ENCODE measurements at regions not wholly inside any gene's neighbourhood (a gene's known extent, or its start where the extent isn't known, plus 50 kb on each side); places are given as distances from the start of the nearest gene placed in this dataset.
A peak's percentile ranks its signal among the peaks of the same experiment; 100 is the strongest.
"Not testable (repeated sequence)": the region's sequence is repeated elsewhere in the genome, so short reads cannot be mapped to it uniquely, and the experiment has no call there.

DNA sequence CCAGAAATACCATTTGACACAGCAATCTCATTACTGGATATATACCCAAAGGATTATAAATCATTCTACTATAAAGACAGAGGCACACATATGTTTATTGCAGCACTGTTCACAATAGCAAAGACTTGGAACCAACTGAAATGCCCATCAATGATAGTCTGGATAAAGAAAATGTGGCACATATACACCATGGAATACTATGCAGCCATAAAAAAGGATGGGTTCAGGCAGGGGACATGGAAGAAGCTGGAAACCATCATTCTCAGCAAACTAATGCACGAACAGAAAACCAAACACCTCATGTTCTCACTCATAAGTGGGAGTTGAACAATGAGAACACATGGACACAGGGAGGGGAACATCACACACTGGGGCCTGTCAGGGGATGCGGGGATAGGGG, 147.0 kb upstream of the GRIP1 start:
- not testable (repeated sequence) for DNase-seq (ENCODE audit: low spot score)

DNA sequence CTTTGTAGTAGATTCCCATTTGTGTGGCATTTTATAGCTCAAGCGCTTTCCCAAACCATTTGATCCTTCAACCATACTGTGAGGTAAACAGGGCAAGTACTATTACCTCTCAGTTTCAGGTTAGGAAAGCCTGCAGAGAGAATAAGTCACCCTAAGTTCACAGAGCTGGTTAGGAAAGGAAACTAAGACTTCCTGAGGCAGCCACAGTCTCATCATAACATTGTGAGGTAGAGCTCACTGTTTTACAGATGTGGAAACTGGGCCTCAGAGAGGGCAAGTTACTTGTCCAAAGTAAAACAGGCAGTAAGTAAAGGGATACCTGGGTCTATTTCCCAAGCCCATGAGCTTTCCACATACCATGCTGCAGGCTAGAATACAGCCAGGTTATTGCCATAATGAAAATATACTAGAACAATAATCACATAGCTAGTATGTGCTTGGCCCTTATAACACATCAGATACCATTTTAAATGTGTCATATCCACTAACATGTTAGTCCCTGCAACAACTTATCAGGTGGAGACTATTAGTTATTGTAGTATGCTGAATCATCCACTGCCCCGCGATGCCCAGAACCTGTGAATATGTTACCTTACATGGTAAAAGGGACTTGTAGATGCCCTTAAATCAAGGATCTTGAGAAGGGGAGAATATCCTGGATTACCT, 150.9 kb upstream of the GRIP1 start:
- no peak for ATAC-seq
- no peak for DNase-seq (ENCODE audit: low spot score)
- peaks cover 3% of the 10 kb centered on the region; the same call in 1 of the 2 replicates for H3K27me3 Mint-ChIP-seq (ENCODE audit: low read depth)
- peaks cover 7% of the 10 kb centered on the region for H3K4me1 Mint-ChIP-seq
- no peaks in the 10 kb centered on the region for H3K36me3 Mint-ChIP-seq
- TF ChIP-seq GTF2I (CRISPR knock-in tag; conservative IDR thresholded peaks at IDR 0.05) (no peak), GABPB1 (CRISPR knock-in tag; IDR thresholded peaks at IDR 0.05) (no peak), FOXJ3 (CRISPR knock-in tag; IDR thresholded peaks at IDR 0.05; ENCODE audit: borderline replicate concordance) (no peak)
- TF ChIP-seq, protein P1, sequence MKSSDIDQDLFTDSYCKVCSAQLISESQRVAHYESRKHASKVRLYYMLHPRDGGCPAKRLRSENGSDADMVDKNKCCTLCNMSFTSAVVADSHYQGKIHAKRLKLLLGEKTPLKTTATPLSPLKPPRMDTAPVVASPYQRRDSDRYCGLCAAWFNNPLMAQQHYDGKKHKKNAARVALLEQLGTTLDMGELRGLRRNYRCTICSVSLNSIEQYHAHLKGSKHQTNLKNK (CRISPR knock-in tag; IDR thresholded peaks at IDR 0.05) = no peak
- TF ChIP-seq, protein P2, sequence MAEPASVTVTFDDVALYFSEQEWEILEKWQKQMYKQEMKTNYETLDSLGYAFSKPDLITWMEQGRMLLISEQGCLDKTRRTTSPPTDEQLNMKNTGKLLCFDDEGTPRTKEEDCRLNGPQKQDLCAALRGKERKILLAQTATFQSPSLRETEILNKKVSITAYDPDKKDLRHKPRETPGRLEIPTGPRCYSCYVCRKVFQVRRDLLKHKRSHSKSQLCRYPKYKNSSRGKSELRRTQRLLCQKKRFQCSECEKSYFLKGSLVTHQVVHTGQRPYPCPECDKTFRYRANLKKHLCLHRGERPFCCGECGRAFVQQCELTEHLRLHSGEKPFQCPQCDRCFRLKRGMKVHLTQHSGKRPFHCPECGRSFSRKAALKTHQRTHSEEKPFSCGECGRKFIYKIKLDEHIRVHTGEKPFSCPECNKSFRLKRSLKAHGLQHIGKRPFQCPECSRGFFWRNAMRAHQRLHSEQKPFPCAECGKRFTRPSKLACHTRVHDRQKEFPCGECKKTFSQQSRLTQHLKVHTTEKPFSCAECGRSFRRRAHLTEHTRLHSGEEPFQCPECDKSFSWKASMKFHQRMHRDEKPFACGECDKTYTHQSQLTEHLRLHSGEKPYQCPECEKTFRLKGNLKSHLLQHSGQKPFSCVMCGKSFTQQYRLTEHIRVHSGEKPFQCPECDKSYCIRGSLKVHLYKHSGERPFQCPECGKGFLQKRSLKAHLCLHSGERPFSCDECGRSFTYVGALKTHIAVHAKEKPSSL (CRISPR knock-in tag; conservative IDR thresholded peaks at IDR 0.05) = no peak
- no peak overlapping the region for H3K4me3 Mint-ChIP-seq
- ChIA-PET POLR2A (no interaction called here), CTCF (interaction anchor here (0.7 kb wide), 1 partner anchor 84 kb away, joined by 3 read pairs; no protein-coding TSS in a partner anchor)
- H3K9me3 Mint-ChIP-seq = peaks cover 8% of the 10 kb centered on the region; the same call in 1 of the 2 replicates
- peak overlapping the region; percentile 30; the same call in 1 of the 2 replicates for H3K27ac Mint-ChIP-seq

More for the DNA sequence above, 147.0 kb upstream of the GRIP1 start:
- ATAC-seq; H3K36me3 Mint-ChIP-seq; H3K4me1 Mint-ChIP-seq; H3K27ac Mint-ChIP-seq; CTCF ChIA-PET; H3K4me3 Mint-ChIP-seq; H3K9me3 Mint-ChIP-seq; H3K27me3 Mint-ChIP-seq (ENCODE audit: low read depth); POLR2A ChIA-PET: not testable (repeated sequence)

DNA sequence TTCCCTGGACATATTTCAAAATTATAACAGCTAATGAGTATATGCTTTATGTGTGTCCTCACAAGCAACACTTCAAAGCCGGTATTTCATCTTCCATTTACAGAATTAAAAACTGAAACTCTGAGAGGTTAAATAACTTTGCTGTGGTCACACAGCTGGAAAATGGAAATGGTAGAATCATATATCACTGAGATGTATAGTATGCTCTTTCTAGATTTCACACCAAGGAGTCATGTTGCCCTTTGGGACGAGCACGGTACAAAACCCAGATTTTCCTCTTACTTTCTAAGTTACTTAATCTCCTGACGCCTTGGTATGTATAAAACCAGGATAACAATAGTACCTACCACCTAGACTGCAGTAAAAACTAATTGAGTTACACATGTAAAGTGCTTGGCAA, 152.6 kb upstream of the GRIP1 start:
- no peaks in the 10 kb centered on the region for H3K36me3 Mint-ChIP-seq
- CTCF ChIA-PET = no interaction called here

DNA sequence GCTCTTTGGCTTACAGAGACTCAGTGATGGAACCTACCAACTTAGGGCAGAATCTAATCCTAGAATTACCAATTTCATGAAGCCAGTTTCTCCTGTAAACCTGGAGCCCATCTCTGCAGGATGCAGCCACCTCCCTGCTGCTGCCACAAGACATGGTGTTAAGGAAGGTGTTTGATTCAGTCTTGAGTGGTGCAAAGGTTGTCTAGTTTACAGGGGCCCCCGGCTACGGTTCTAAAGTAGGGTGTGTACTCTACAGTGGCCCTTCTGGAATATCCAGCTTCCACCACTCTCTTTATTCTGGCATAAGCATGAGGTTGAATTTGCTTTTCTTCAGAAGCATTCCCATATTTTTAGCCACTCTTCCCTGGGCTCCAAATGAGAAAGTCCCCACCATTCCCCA, 154.1 kb upstream of the GRIP1 start:
- Mint-ChIP-seq H3K27ac (no peak overlapping the region), H3K4me3 (no peak overlapping the region), H3K36me3 (no peaks in the 10 kb centered on the region), H3K4me1 (peaks cover 7% of the 10 kb centered on the region), H3K9me3 (no peaks in the 10 kb centered on the region), H3K27me3 (ENCODE audit: low read depth) (no peaks in the 10 kb centered on the region)
- CTCF ChIA-PET = no interaction called here
- ATAC-seq (no peak), DNase-seq (ENCODE audit: low spot score) (no peak)
- POLR2A ChIA-PET = no interaction called here
- TF ChIP-seq, protein P3, sequence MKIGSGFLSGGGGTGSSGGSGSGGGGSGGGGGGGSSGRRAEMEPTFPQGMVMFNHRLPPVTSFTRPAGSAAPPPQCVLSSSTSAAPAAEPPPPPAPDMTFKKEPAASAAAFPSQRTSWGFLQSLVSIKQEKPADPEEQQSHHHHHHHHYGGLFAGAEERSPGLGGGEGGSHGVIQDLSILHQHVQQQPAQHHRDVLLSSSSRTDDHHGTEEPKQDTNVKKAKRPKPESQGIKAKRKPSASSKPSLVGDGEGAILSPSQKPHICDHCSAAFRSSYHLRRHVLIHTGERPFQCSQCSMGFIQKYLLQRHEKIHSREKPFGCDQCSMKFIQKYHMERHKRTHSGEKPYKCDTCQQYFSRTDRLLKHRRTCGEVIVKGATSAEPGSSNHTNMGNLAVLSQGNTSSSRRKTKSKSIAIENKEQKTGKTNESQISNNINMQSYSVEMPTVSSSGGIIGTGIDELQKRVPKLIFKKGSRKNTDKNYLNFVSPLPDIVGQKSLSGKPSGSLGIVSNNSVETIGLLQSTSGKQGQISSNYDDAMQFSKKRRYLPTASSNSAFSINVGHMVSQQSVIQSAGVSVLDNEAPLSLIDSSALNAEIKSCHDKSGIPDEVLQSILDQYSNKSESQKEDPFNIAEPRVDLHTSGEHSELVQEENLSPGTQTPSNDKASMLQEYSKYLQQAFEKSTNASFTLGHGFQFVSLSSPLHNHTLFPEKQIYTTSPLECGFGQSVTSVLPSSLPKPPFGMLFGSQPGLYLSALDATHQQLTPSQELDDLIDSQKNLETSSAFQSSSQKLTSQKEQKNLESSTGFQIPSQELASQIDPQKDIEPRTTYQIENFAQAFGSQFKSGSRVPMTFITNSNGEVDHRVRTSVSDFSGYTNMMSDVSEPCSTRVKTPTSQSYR (CRISPR knock-in tag; IDR thresholded peaks at IDR 0.05) = no peak
- TF ChIP-seq CREM (CRISPR knock-in tag; IDR thresholded peaks at IDR 0.05) (no peak), ZNF423 (CRISPR knock-in tag; IDR thresholded peaks at IDR 0.05) (no peak), ZNF121 (CRISPR knock-in tag; IDR thresholded peaks at IDR 0.05) (no peak), GRHL2 (CRISPR knock-in tag; IDR thresholded peaks at IDR 0.05; ENCODE audit: insufficient replicate concordance, severe bottlenecking) (no peak), MXD4 (CRISPR knock-in tag; IDR thresholded peaks at IDR 0.05; ENCODE audit: borderline replicate concordance) (no peak), SOX15 (CRISPR knock-in tag; IDR thresholded peaks at IDR 0.05) (no peak), ZNF263 (CRISPR knock-in tag; IDR thresholded peaks at IDR 0.05; ENCODE audit: low read depth) (no peak)
- TF ChIP-seq, protein P4, sequence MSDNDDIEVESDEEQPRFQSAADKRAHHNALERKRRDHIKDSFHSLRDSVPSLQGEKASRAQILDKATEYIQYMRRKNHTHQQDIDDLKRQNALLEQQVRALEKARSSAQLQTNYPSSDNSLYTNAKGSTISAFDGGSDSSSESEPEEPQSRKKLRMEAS (CRISPR knock-in tag; IDR thresholded peaks at IDR 0.05) = no peak

More for the DNA sequence above, 152.6 kb upstream of the GRIP1 start:
- Mint-ChIP-seq H3K4me1 (peaks cover 7% of the 10 kb centered on the region), H3K4me3 (no peak overlapping the region), H3K9me3 (no peaks in the 10 kb centered on the region), H3K27me3 (ENCODE audit: low read depth) (no peaks in the 10 kb centered on the region), H3K27ac (no peak overlapping the region)
- POLR2A ChIA-PET = interaction anchor here (0.5 kb wide), 1 partner anchor 714 kb away, joined by 9 read pairs; no protein-coding TSS in a partner anchor
- no peak for TF ChIP-seq ZNF416 (CRISPR knock-in tag; IDR thresholded peaks at IDR 0.05)
- TF ChIP-seq GTF2I (CRISPR knock-in tag; conservative IDR thresholded peaks at IDR 0.05) = no peak
- TF ChIP-seq, protein P4 (CRISPR knock-in tag; IDR thresholded peaks at IDR 0.05) = no peak
- no peak for TF ChIP-seq TEAD1 (CRISPR knock-in tag; IDR thresholded peaks at IDR 0.05)
- TF ChIP-seq, protein P5, sequence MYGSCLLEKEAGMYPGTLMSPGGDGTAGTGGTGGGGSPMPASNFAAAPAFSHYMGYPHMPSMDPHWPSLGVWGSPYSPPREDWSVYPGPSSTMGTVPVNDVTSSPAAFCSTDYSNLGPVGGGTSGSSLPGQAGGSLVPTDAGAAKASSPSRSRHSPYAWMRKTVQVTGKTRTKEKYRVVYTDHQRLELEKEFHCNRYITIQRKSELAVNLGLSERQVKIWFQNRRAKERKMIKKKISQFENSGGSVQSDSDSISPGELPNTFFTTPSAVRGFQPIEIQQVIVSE (CRISPR knock-in tag; IDR thresholded peaks at IDR 0.05; ENCODE audit: borderline replicate concordance) = no peak
- no peak for TF ChIP-seq ATF1 (CRISPR knock-in tag; IDR thresholded peaks at IDR 0.05)
- TF ChIP-seq, protein P6, sequence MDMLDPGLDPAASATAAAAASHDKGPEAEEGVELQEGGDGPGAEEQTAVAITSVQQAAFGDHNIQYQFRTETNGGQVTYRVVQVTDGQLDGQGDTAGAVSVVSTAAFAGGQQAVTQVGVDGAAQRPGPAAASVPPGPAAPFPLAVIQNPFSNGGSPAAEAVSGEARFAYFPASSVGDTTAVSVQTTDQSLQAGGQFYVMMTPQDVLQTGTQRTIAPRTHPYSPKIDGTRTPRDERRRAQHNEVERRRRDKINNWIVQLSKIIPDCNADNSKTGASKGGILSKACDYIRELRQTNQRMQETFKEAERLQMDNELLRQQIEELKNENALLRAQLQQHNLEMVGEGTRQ (CRISPR knock-in tag; IDR thresholded peaks at IDR 0.05) = no peak
- TF ChIP-seq EMX1 (CRISPR knock-in tag; IDR thresholded peaks at IDR 0.05) = no peak
- TF ChIP-seq, protein P7, sequence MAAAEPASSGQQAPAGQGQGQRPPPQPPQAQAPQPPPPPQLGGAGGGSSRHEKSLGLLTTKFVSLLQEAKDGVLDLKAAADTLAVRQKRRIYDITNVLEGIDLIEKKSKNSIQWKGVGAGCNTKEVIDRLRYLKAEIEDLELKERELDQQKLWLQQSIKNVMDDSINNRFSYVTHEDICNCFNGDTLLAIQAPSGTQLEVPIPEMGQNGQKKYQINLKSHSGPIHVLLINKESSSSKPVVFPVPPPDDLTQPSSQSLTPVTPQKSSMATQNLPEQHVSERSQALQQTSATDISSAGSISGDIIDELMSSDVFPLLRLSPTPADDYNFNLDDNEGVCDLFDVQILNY (CRISPR knock-in tag; IDR thresholded peaks at IDR 0.05) = no peak
- ATAC-seq = no peak
- no peak for DNase-seq (ENCODE audit: low spot score)
